ENCODE measurements at regions not wholly inside any gene's neighbourhood (a gene's known extent, or its start where the extent isn't known, plus 50 kb on each side); places are given as distances from the start of the nearest gene placed in this dataset.
"Not testable (repeated sequence)": the region's sequence is repeated elsewhere in the genome, so short reads cannot be mapped to it uniquely, and the experiment has no call there.

GRCh38 chr5:18990852-18991251, 997.1 kb downstream of the CDH18 start:
- DNase-seq: no peak

DNA sequence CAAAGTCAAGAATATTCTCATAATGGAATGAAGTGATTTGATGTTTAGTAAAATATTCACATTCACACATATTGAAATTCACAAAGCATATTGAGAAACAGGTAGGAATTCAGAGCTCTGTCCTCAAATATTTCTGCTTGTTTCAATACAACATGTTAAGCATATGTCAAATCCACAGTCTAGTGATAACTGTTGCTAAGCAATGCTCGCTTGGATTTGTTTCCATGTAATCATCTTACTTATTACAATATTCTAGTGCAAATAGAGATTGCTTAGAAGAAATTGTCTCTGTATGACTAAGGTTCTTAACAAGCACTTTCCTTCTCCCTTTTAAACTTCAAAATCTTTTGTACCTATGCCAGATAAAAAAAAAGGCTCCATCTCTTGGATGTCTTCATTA, 995.7 kb downstream of the CDH18 start:
- DNase-seq: no peak

GRCh38 chr5:18999478-18999877, 988.5 kb downstream of the CDH18 start:
- no peak for DNase-seq

DNA sequence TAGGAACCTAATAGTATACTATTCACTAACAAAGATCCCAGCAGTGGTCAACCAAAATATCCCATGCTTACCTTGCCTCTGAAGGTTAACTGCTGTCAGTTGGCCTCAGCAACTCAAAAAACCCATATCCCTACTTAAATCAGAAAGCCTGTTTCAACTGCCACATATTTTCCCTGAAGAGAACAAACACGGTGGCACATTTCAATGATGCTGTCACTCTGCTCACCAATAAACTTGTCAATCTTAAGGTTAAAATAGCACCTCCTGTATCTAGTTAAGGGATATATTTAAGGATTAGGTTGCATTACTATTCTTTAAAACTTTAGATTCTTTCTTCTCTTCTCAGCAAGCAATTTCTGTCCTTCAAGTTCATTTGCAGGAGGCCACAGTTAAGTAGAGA, 986.9 kb downstream of the CDH18 start:
- no peak for DNase-seq

DNA sequence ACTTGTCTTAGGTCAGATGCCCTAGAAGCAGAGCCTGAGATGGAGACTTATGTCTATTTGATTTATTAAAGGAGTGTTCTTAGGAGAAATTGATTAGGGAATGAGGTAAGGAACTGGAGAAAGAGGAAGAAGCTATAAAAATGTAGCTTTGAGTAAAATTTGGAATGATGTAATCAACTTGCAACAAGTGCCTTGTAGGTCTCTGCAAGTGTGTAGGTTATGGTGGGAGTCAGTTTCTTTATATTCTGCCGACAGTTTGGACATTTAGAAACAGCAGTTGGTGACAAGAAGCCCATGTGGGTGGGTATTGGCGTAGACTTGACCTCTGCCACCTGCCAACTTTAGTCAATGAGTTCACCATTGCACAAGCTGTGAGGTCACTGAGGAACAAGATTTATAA, 986.5 kb downstream of the CDH18 start:
- DNase-seq: no peak

- no peak for DNase-seq
Observed at GRCh38 chr5:19002111-19002510, 985.9 kb downstream of the CDH18 start.

- no peak for DNase-seq
Observed at GRCh38 chr5:19018822-19019221, 969.2 kb downstream of the CDH18 start.

DNA sequence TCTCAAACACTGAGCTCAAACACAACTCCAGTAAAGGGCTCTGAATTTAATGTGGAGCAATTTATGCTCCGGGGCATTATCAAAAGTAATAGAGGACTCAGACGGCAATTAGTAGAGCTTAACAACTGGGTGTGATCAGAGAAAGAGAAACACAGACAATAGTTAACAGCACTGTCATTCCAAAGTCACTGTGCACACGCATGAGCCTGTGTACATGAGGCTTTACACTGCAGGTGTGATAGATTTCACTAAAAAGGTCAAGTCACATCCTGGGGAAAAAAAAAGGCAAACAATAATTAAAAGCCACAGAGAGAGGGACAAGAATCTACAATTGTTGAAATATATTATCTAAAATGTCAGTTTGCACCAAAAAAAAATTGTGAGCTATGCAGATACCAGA, 956.5 kb downstream of the CDH18 start:
- no peak for DNase-seq

DNA sequence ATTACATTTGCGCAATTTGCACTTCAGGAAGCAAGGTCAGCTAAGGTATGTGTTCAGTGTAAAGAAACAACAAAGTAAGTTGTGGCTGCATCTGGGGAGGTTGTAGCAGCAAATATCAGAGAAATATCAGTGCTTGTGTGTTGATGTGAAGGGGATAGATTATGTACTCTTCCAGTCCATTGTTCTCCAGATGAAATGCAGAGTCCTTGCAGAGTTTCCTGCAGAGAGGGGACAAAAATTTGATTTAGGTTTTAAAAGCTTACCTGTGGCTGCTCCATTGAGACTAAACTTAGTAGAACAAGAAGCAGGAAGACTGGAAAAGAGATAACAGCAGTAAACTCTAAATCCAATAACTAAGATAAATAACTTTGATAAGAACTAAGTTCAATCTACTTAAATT, 952.2 kb downstream of the CDH18 start:
- DNase-seq: no peak

DNA sequence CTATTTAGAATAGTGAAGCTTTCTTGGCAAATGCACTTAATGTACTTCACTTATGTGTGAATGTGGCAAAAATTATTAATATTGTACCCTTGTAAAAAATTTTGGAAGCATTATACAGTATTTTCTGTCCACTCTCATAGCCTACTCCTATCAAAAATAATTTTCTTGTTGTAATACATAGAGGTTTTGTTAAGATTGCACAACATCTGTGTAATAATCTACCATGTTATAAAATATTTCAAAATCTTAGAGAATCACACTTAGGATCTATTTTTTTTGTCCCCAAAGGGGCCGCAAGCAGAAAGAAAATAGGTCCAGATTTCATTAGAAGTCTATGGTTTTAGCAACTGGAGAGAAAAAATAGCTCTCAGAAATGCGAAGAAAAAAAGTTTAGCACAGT, 945.9 kb downstream of the CDH18 start:
- DNase-seq: no peak

GRCh38 chr5:19044311-19044710, 943.7 kb downstream of the CDH18 start:
- no peak for DNase-seq

DNA sequence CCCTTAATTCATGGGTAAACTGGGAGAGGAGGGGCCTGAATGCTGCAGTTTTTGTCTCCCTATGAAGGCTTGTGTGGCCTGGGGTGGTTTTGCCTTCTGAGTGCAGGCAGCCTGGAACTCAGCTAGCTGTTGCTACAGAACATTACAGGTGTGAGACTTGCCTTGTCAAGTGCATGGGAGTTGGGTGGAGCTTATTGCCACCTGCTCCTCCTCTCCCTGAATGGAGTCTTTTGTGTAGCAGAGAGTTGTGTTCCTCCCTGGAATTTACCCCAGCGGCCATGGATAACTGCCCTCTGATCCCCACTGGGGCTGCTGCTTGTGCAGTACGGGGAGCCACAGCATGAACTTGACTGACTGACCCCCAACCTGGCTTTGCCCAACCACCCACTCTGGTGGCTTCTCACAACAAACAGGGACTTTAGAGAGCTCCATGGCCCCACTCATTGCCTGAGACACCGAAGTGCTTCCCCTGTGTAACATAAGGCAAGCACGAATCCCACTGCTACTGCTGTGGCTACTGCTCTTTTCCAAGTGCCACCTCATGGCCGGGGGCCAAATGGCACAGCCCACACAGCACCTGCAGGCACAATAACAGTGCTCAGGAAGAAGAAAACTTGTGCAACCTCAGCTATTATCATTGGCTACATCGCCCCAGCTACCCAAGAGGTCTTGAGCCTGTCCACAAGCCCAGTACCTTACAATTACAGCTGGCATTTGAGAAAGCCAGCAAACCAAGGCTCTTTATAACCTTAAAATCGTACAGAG, 942.9 kb downstream of the CDH18 start:
- DNase-seq: no peak

GRCh38 chr5:19047277-19047676, 940.7 kb downstream of the CDH18 start:
- no peak for DNase-seq

- DNase-seq: no peak
Observed at GRCh38 chr5:19048726-19049125, 939.3 kb downstream of the CDH18 start.

- no peak for DNase-seq
Observed at GRCh38 chr5:19058216-19058615, 929.8 kb downstream of the CDH18 start.

- no peak for DNase-seq
Observed at GRCh38 chr5:19064094-19064493, 923.9 kb downstream of the CDH18 start.

GRCh38 chr5:19067741-19068140, 920.3 kb downstream of the CDH18 start:
- no peak for DNase-seq

DNA sequence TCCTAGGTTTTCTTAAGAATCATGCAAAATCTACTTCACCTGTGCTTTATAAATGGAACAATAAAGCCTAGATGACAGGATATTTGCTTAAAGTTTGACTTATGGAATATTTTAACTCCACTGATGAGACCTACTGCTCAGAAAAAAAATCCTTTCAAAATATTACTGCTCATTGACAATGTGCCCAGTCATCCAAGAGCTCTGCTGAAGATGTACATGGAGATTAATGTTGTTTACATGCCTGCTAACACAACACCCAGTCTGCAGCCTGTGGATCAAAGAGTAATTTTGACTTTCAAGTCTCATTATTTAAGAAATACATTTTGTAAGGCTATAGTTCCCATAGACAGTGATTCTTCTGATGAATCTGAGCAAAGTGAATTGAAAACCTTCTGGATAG, 889.6 kb downstream of the CDH18 start:
- DNase-seq: no peak

DNA sequence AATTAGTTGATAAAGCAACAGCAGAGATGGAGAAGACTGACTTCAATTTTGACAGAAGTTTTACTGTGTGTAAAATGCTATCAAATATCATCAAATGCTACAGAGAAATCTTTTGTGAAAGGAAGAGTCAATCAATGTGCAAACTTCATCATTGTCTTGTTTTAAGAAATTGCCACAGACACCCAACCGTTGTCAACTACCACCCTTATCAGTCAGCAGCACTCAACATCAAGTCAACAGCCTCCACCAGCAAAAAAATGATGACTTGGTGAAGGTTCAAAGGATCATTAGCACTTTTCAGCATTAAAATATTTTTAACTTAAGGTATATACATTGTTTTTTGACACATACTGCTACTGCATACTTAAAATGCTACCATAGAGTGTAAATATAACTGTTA, 888.8 kb downstream of the CDH18 start:
- DNase-seq: no peak

- no peak for DNase-seq
Observed at GRCh38 chr5:19104948-19105347, 883.1 kb downstream of the CDH18 start.

- DNase-seq: no peak
Observed at GRCh38 chr5:19122923-19123322, 865.1 kb downstream of the CDH18 start.

DNA sequence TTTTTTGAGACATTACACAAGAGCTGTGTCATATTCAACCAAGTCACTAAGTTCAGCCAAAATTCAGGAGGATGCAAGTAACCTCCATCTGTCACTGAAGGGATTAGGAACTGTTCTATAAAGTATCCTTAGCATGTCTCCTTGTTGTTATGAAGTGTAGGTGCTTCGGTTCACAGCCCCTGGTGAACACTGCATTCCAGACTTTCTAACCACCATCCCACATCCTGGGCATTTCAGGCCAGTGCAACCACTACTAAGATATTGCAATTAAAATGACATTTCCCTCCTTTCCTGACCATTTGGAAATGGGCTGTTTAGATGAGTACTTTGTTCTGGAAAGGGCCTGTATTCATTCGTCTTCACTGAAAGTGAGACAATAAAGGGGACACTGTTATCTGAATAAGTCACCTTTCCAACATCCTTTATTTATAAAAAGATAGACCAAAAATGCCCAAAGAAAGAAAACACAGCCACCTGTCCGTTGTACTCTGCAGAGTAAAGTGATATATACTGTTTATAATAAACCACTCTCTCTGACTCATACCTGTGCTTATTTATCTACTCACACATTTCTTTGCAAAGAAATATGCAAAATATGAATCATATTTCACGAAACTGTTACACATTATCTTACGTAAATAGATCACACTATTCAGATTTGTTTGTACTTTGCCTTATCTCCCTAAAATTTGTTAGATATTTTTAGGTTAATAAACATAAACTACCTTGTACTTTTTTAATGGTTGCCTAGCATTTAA, 861.9 kb downstream of the CDH18 start:
- DNase-seq: no peak

DNA sequence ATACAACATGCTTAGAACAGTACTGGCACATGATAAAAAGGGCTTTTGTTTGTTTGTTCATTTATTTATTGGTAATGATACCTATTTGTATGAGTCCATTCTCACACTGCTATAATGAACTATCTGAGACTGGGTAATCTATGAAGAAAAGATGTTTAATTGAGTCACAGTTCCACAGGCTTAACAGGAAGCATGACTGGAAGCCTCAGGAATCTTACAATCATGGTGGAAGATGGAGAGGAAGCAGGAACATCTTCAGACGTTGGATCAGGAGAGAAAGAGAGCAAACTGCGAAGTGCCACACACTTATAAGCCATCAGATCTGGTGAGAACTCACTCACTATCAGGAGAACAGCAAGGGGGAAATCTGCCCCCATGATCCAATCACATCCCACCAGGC, 847.7 kb downstream of the CDH18 start:
- no peak for DNase-seq

DNA sequence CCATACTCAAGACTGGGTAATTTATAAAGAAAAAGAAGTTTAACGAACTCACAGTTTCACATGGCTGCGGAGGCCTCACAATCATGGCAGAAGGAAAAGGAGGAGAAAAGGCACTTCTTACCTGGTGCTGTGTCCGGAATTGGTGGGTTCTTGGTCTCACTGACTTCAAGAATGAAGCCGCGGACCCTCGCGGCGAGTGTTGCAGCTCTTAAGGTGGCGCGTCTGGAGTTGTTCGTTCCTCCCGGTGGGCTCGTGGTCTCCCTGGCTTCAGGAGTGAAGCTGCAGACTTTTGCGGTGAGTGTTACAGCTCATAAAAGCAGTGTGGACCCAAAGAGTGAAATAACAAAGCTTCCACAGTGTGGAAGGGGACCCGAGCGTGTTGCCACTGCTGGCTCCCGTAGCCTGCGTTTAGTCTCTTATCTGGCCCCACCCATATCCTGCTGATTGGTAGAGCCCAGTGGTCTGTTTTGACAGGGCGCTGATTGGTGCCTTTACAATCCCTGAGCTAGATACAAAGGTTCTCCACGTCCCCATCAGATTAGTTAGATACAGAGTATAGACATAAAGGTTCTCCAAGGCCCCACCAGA, 846.0 kb downstream of the CDH18 start:
- not testable (repeated sequence) for DNase-seq
